ENCODE measurements at regions not wholly inside any gene's neighbourhood (a gene's known extent, or its start where the extent isn't known, plus 50 kb on each side); places are given as distances from the start of the nearest gene placed in this dataset.
"Not testable (repeated sequence)": the region's sequence is repeated elsewhere in the genome, so short reads cannot be mapped to it uniquely, and the experiment has no call there.

- Histone ChIP-seq H3K27me3 (no peaks in the 10 kb centered on the region), H3K4me1 (no peaks in the 10 kb centered on the region), H3K4me3 (no peak overlapping the region), H3K27ac (no peak overlapping the region), H3K36me3 (no peaks in the 10 kb centered on the region), H3K9me3 (replicated peaks) (no peaks in the 10 kb centered on the region)
- peak in 1 of 2 experiments; percentile 2 for DNase-seq
Observed at GRCh38 chrX:16305187-16305586, 137.9 kb downstream of the MAGEB17 start.

- H3K27me3 ChIP-seq = no peaks in the 10 kb centered on the region
- H3K36me3 ChIP-seq = no peaks in the 10 kb centered on the region
- DNase-seq = no peak
- no peak overlapping the region for H3K27ac ChIP-seq
- no peaks in the 10 kb centered on the region for H3K9me3 ChIP-seq (replicated peaks)
- H3K4me3 ChIP-seq = no peak overlapping the region
- no peaks in the 10 kb centered on the region for H3K4me1 ChIP-seq
Observed at GRCh38 chrX:16307950-16308349, 140.7 kb downstream of the MAGEB17 start.

- Histone ChIP-seq H3K27me3 (no peaks in the 10 kb centered on the region), H3K9me3 (replicated peaks) (no peaks in the 10 kb centered on the region), H3K4me1 (no peaks in the 10 kb centered on the region), H3K27ac (no peak overlapping the region), H3K36me3 (no peaks in the 10 kb centered on the region), H3K4me3 (no peak overlapping the region)
- no peak for DNase-seq
Observed at GRCh38 chrX:16308773-16309172, 141.5 kb downstream of the MAGEB17 start.

GRCh38 chrX:16310326-16310725, 143.0 kb downstream of the MAGEB17 start:
- no peaks in the 10 kb centered on the region for H3K36me3 ChIP-seq
- no peaks in the 10 kb centered on the region for H3K4me1 ChIP-seq
- H3K9me3 ChIP-seq (replicated peaks) = no peaks in the 10 kb centered on the region
- no peak overlapping the region for H3K4me3 ChIP-seq
- H3K27me3 ChIP-seq = no peaks in the 10 kb centered on the region
- no peak overlapping the region for H3K27ac ChIP-seq
- no peak for DNase-seq

GRCh38 chrX:16311671-16312070, 144.4 kb downstream of the MAGEB17 start:
- Histone ChIP-seq H3K9me3 (replicated peaks) (no peaks in the 10 kb centered on the region), H3K4me1 (no peaks in the 10 kb centered on the region), H3K4me3 (no peak overlapping the region), H3K27ac (no peak overlapping the region), H3K36me3 (no peaks in the 10 kb centered on the region), H3K27me3 (no peaks in the 10 kb centered on the region)
- DNase-seq = no peak

- no peaks in the 10 kb centered on the region for H3K9me3 ChIP-seq (replicated peaks)
- no peak for DNase-seq
- H3K4me3 ChIP-seq = no peak overlapping the region
- no peak overlapping the region for H3K27ac ChIP-seq
- H3K4me1 ChIP-seq = no peaks in the 10 kb centered on the region
- no peaks in the 10 kb centered on the region for H3K27me3 ChIP-seq
- no peaks in the 10 kb centered on the region for H3K36me3 ChIP-seq
Observed at GRCh38 chrX:16312761-16313623, 145.7 kb downstream of the MAGEB17 start.

- H3K36me3 ChIP-seq = no peaks in the 10 kb centered on the region
- H3K4me3 ChIP-seq = no peak overlapping the region
- no peaks in the 10 kb centered on the region for H3K4me1 ChIP-seq
- H3K27ac ChIP-seq = no peak overlapping the region
- no peaks in the 10 kb centered on the region for H3K9me3 ChIP-seq (replicated peaks)
- DNase-seq = no peak
- no peaks in the 10 kb centered on the region for H3K27me3 ChIP-seq
Observed at GRCh38 chrX:16316331-16316730, 149.1 kb downstream of the MAGEB17 start.

GRCh38 chrX:16319929-16320328, 152.6 kb downstream of the MAGEB17 start:
- Histone ChIP-seq H3K4me1 (no peaks in the 10 kb centered on the region), H3K36me3 (no peaks in the 10 kb centered on the region), H3K27ac (no peak overlapping the region), H3K27me3 (no peaks in the 10 kb centered on the region), H3K4me3 (no peak overlapping the region), H3K9me3 (replicated peaks) (no peaks in the 10 kb centered on the region)
- no peak for DNase-seq

- Histone ChIP-seq H3K4me1 (no peaks in the 10 kb centered on the region), H3K9me3 (replicated peaks) (no peaks in the 10 kb centered on the region), H3K27me3 (no peaks in the 10 kb centered on the region), H3K36me3 (no peaks in the 10 kb centered on the region), H3K4me3 (no peak overlapping the region), H3K27ac (no peak overlapping the region)
- no peak for DNase-seq
Observed at GRCh38 chrX:16320765-16321355, 153.6 kb downstream of the MAGEB17 start.

- DNase-seq = no peak
- H3K9me3 ChIP-seq (replicated peaks) = no peaks in the 10 kb centered on the region
- no peak overlapping the region for H3K4me3 ChIP-seq
- no peak overlapping the region for H3K27ac ChIP-seq
- no peaks in the 10 kb centered on the region for H3K4me1 ChIP-seq
- H3K27me3 ChIP-seq = no peaks in the 10 kb centered on the region
- H3K36me3 ChIP-seq = no peaks in the 10 kb centered on the region
Observed at GRCh38 chrX:16333453-16333852, 166.2 kb downstream of the MAGEB17 start.

GRCh38 chrX:16335181-16335580, 167.9 kb downstream of the MAGEB17 start:
- Histone ChIP-seq H3K27me3 (no peaks in the 10 kb centered on the region), H3K4me1 (no peaks in the 10 kb centered on the region), H3K4me3 (no peak overlapping the region), H3K9me3 (replicated peaks) (no peaks in the 10 kb centered on the region), H3K27ac (no peak overlapping the region), H3K36me3 (no peaks in the 10 kb centered on the region)
- no peak for DNase-seq

GRCh38 chrX:16347968-16348670, 180.8 kb downstream of the MAGEB17 start:
- H3K4me3 ChIP-seq = no peak overlapping the region
- no peaks in the 10 kb centered on the region for H3K36me3 ChIP-seq
- no peaks in the 10 kb centered on the region for H3K9me3 ChIP-seq (replicated peaks)
- no peak for DNase-seq
- no peaks in the 10 kb centered on the region for H3K27me3 ChIP-seq
- no peaks in the 10 kb centered on the region for H3K4me1 ChIP-seq
- H3K27ac ChIP-seq = no peak overlapping the region

- H3K4me1 ChIP-seq = no peaks in the 10 kb centered on the region
- no peaks in the 10 kb centered on the region for H3K9me3 ChIP-seq (replicated peaks)
- no peaks in the 10 kb centered on the region for H3K27me3 ChIP-seq
- DNase-seq = no peak
- H3K36me3 ChIP-seq = no peaks in the 10 kb centered on the region
- H3K4me3 ChIP-seq = no peak overlapping the region
- H3K27ac ChIP-seq = no peak overlapping the region
Observed at GRCh38 chrX:16357902-16358301, 190.6 kb downstream of the MAGEB17 start.

- H3K36me3 ChIP-seq; H3K4me3 ChIP-seq; H3K27ac ChIP-seq; H3K4me1 ChIP-seq; DNase-seq; H3K27me3 ChIP-seq; H3K9me3 ChIP-seq (replicated peaks): not testable (repeated sequence)
Observed at GRCh38 chrX:16360056-16360455, 192.8 kb downstream of the MAGEB17 start.

- Histone ChIP-seq H3K27ac (no peak overlapping the region), H3K36me3 (no peaks in the 10 kb centered on the region), H3K4me3 (no peak overlapping the region), H3K27me3 (no peaks in the 10 kb centered on the region), H3K9me3 (replicated peaks) (no peaks in the 10 kb centered on the region), H3K4me1 (no peaks in the 10 kb centered on the region)
- DNase-seq = no peak
Observed at GRCh38 chrX:16368696-16369095, 201.4 kb downstream of the MAGEB17 start.

Data from SJCRH30 (cell line).